Superior temporal gyrus (tissue), 1 donor: ENCODE measurements at regions not wholly inside any gene's neighbourhood (a gene's known extent, or its start where the extent isn't known, plus 50 kb on each side); places are given as distances from the start of the nearest gene placed in this dataset.
"Not testable (repeated sequence)": the region's sequence is repeated elsewhere in the genome, so short reads cannot be mapped to it uniquely, and the experiment has no call there.

Source experiments
- DNase-seq: peaks from one replicate; pipeline ENCODE4 v3.0.0-alpha.2; 2016; ENCODE audit errors: extremely low spot score

DNA sequence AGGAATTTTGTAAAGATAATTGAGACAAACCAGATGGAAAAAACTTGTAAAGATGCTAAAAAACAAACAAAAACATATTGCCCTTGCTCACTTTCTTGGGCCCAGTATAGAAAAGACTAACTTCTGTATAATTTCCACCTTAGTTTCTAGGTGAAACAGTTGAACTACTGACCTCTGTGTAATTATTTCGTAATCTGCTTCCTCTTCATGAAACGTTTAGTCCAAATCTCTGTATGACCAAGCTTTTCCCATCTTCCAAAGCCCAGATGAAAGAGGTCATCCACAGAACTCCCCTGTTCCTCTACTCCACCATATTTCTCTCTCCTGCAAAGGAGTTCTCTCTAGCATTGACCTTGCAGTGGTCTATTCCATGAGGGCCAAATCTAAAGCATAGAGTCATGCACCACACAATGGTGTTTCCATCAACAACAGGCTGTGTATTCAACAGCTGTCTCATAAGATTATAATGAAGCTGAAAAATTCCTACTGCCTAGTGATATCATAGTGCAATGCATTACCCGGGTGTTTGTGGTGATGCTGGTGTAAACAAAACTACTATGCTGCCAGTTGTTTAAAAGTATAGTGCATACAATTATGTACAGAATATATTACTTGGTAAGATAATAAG lies 647.6 kb downstream of the TNS3 start:
- DNase-seq: no peak

DNA sequence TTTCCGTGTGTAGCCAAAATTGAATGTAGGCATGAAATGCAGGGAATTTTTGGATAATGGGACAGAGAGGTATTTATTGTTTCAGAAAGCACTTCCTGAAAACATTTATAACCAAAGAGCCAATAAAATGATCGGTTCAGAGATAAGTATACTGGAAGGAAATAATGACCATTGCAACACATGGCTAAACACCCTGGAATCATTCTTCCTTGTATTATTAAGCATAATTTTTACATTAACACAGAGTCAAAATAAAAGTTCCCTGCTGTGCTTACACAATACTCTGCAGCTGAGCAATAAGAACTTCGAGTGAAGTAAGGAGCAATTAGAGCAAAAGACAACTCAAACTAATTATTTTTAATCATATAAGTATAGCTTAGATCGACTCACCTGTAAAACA lies 648.3 kb downstream of the TNS3 start:
- DNase-seq: no peak

GRCh38 chr7:46932676-46933424 lies 649.1 kb downstream of the TNS3 start:
- DNase-seq: no peak

GRCh38 chr7:46932306-46932675 lies 649.6 kb downstream of the TNS3 start:
- DNase-seq: no peak

GRCh38 chr7:46930366-46930765 lies 651.5 kb downstream of the TNS3 start:
- DNase-seq: no peak

- DNase-seq: no peak
Observed at GRCh38 chr7:46929359-46929758, 652.6 kb downstream of the TNS3 start.

DNA sequence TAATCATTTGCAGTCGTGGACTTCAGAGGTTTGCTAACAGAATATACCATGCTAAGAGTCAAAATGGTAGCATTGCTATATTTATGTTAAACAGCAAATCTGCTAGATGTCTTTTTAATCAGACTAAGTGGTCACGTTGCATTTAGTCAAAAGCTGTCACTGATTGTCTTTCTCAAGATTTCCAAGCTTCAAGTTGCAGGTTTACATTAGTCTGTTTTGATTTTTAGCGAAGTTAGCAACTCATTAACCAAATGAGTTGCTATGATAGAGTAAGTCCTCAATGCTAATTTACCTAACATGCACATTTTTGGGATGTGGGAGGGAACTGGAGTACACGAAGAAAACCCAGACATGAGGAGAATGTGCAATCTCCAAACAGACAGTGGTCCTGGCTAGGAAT lies 653.2 kb downstream of the TNS3 start:
- DNase-seq: no peak

DNA sequence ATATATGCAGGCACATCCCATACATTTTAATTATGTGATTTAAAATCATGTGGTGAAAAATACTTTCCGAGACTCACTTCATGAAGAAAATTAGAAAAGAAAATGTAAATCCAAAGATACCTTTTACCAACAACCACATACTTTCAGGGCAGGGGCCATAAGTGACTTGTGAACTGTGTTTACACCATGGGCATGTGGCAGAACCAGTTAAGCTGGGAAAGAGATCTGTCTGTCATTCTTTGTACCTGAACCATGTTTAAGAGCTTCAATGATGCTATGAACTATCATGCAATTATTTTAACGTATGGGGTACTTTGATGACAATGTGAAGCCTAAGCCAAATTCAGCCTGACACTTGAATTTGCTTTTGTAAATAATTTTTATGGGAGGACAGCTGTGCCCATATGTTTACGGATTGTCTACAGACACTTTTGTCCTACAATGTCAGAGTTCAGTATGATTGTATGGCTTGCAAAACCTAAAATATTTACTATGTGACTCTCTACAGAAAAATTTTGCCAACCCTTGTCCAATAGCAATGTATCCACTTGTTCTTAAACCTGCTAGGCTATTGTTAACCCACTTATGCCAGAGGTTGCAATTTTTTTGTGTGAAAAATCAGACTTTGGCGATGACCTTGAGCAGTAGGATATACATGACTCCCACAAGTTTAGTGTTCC lies 654.6 kb downstream of the TNS3 start:
- no peak for DNase-seq

DNA sequence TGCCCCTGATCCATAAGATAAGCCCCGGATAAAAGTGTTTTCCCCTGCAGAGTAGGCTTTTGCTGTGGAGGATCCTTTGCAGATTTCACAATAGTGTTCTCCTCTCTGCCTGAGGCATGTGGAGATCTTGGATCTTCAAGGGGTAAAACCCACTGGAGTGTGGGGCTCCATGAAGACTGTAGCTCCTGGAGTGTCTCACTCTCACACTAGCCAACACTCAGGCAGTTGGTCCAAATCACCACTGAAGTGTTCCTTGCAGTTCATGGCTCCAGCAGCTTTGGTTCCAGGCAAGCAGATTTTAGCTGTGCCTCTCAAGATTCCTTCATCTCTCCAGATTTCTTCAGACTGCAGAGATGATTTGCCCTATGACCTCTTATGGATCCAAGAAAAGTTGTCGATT lies 665.3 kb downstream of the TNS3 start:
- DNase-seq: no peak

GRCh38 chr7:46912692-46913091 lies 669.2 kb downstream of the TNS3 start:
- DNase-seq: no peak

DNA sequence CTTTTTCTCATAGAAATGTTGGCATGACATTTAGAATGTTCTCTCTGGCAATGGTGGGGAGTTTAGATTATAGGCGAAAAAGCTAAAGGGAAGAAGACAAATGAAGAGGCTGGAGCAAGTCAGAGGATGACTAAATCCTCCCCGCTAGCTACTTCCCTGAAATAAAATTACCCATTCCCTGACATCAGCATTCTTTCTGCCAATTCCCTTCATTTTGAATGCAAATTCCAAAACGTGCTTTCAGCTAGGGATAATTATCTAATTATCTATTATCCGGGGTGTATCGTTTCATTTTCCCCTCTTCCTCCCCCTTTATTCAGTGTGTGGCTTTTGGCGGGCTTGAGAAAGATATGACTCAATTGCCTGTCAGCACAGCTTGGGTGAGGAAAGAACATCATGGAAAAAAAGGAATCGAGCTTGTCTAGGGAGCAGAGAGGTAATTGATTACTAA lies 672.3 kb downstream of the TNS3 start:
- DNase-seq: no peak

DNA sequence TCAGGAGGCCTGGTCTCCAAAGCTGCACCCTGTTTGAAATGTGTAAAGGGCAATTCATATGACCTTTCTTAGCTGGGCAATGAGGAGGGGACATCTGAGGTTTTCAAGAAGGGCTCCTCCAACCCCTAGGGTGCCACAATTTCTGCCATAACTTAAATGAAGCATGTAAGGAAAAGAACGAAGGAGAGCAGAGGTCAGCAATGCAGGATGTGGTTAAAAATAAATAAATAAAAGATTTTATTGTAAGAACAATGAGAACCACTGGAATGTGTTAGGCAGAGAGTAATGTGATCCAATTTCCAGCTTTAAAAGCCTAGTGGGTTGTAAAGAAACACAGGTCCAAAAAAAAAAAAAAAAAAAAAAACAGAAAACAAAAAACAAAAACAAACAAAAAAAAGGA lies 673.1 kb downstream of the TNS3 start:
- DNase-seq: no peak

GRCh38 chr7:46904523-46904922 lies 677.4 kb downstream of the TNS3 start:
- DNase-seq: not testable (repeated sequence)

DNA sequence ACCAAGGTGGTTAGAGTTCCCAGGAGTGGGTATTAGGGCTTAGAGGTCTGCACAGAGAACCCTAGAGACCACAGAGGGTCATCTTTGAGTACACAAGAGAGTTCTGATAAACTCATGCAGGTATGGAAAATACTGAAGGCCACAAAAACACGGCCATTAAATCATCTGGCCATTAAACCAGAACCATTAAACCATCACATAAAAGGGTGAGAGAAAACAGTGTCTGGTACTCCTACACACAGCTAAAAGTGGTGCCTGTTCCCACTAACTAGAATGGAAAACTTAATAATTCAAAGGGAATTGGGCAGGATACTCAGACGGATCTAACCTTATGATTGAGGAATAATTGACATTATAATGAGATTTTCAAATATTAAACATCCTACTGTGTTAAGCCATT lies 679.4 kb downstream of the TNS3 start:
- DNase-seq: no peak

DNA sequence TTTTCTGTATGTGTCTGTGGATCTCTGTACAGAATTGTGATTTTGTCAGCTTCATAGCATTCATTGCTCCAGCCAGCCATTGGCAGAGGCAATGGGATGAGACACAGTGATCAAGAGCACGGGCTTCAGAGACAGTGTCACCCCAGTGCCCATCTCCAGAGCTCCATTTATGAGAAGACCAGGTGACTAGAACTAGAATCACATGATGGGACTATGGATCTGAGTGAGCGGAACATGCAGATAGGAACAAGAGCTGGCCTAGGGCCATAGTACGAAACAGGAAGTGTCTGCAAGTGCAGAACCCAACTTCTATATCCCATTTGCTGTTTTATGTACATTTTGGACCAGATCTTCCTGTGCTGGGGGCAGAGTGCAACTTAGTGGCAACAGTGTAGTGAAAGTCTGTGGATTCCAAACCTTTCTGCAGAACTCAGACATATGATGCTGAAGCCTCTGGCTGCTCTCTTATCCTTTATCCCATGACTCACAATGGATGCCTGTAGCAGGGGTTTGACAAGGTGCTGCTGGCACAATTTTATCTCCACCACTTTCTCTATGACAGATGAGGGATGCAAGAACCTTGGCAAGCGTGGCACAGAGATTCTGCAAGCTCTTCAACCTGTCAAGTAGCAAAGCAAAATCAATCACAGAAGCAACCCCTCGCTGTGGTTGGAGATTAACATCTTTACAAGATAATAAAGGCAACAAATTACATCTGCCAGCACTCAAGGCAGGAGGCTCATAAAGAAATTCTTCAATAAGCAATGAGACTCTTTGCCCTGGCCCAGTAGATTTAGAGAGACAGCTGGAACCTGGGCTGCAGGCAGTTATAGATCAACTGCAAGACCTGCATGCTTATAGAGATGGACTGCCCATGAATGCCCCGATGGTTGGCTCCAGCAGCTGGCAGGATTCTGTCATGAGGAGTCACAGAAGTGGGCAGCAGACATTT lies 681.3 kb downstream of the TNS3 start:
- DNase-seq: no peak

GRCh38 chr7:46897381-46897780 lies 684.5 kb downstream of the TNS3 start:
- DNase-seq: no peak

- DNase-seq: no peak
Observed at GRCh38 chr7:46886669-46887374, 695.1 kb downstream of the TNS3 start.

DNA sequence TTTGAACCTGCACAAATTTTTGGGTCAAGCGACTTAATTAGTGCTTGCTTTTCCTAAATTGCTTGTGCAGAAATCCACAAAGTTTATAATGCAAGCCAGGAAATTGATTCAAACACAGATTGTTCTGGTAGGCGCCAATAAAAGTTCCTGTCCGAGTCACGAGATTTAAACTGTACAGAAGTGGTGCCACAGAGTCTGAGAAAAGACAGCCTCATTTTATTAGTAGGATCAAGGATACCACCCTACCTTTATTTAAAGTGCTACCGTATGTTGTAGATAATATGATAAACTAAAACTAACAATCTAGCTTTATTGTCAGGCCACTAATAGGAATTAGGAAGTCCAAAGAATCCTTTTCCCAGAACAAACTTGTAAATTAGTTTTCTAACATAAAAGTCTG lies 696.7 kb downstream of the TNS3 start:
- DNase-seq: no peak

- no peak for DNase-seq
Observed at GRCh38 chr7:46881507-46882127, 700.3 kb downstream of the TNS3 start.

- DNase-seq: no peak
Observed at GRCh38 chr7:46880508-46881196, 701.3 kb downstream of the TNS3 start.
